ENCODE measurements at regions not wholly inside any gene's neighbourhood (a gene's known extent, or its start where the extent isn't known, plus 50 kb on each side); places are given as distances from the start of the nearest gene placed in this dataset.

GRCh38 chr1:182143154-182143657 is 81.7 kb upstream of the ZNF648 start:
- TF ChIP-seq CTCF (conservative IDR thresholded peaks at IDR 0.05; ENCODE audit: low read depth, low read length): peak; percentile 99
- peak; percentile 87 for DNase-seq (ENCODE audit: low read depth)
- no peak overlapping the region for H3K4me3 ChIP-seq (ENCODE audit: low read depth, low read length)

- H3K4me3 ChIP-seq (ENCODE audit: low read depth, low read length): no peak overlapping the region
- DNase-seq (ENCODE audit: low read depth): no peak
- TF ChIP-seq CTCF (conservative IDR thresholded peaks at IDR 0.05; ENCODE audit: low read depth, low read length): no peak
Observed at GRCh38 chr1:182142621-182143020, 81.1 kb upstream of the ZNF648 start.

GRCh38 chr1:182141040-182141439 is 79.5 kb upstream of the ZNF648 start:
- DNase-seq (ENCODE audit: low read depth): no peak
- H3K4me3 ChIP-seq (ENCODE audit: low read depth, low read length): no peak overlapping the region
- no peak for TF ChIP-seq CTCF (conservative IDR thresholded peaks at IDR 0.05; ENCODE audit: low read depth, low read length)

GRCh38 chr1:182139496-182139895 is 78.0 kb upstream of the ZNF648 start:
- H3K4me3 ChIP-seq (ENCODE audit: low read depth, low read length): no peak overlapping the region
- no peak for TF ChIP-seq CTCF (conservative IDR thresholded peaks at IDR 0.05; ENCODE audit: low read depth, low read length)
- no peak for DNase-seq (ENCODE audit: low read depth)

- DNase-seq (ENCODE audit: low read depth): no peak
- H3K4me3 ChIP-seq (ENCODE audit: low read depth, low read length): no peak overlapping the region
- TF ChIP-seq CTCF (conservative IDR thresholded peaks at IDR 0.05; ENCODE audit: low read depth, low read length): no peak
Observed at GRCh38 chr1:182137546-182137945, 76.0 kb upstream of the ZNF648 start.

GRCh38 chr1:182135946-182136345 is 74.4 kb upstream of the ZNF648 start:
- no peak overlapping the region for H3K4me3 ChIP-seq (ENCODE audit: low read depth, low read length)
- no peak for TF ChIP-seq CTCF (conservative IDR thresholded peaks at IDR 0.05; ENCODE audit: low read depth, low read length)
- no peak for DNase-seq (ENCODE audit: low read depth)

GRCh38 chr1:182134257-182134656 is 72.7 kb upstream of the ZNF648 start:
- DNase-seq (ENCODE audit: low read depth): no peak
- no peak overlapping the region for H3K4me3 ChIP-seq (ENCODE audit: low read depth, low read length)
- no peak for TF ChIP-seq CTCF (conservative IDR thresholded peaks at IDR 0.05; ENCODE audit: low read depth, low read length)
